Parathyroid adenoma (tissue), 2 donors: ENCODE measurements at regions not wholly inside any gene's neighbourhood (a gene's known extent, or its start where the extent isn't known, plus 50 kb on each side); places are given as distances from the start of the nearest gene placed in this dataset.

Experiments used
- H2AFZ ChIP-seq: fragments of 300-600 bp; sonication (generic); one replicate; pipeline ENCODE4 v1.7.0; 2017; ENCODE audit warnings: antibody characterized with exemption, mild to moderate bottlenecking
- H3K27ac ChIP-seq: fragments of 300-600 bp; sonication (generic); one replicate; pipeline ENCODE4 v1.7.0; 2017
- H3K27me3 ChIP-seq: fragments of 300-600 bp; sonication (generic); one replicate; pipeline ENCODE4 v1.7.0; 2017; ENCODE audit warnings: low read length; ENCODE audit not compliant: control insufficient read depth, insufficient read depth
- H3K36me3 ChIP-seq: fragments of 300-600 bp; sonication (generic); one replicate; pipeline ENCODE4 v1.7.0; 2017; ENCODE audit warnings: low read length; ENCODE audit not compliant: control insufficient read depth, insufficient read depth
- H3K4me1 ChIP-seq: fragments of 300-600 bp; sonication (generic); one replicate; pipeline ENCODE4 v1.7.0; 2017; ENCODE audit warnings: control low read depth
- H3K4me2 ChIP-seq: fragments of 300-600 bp; sonication (generic); one replicate; pipeline ENCODE4 v1.7.0; 2017; ENCODE audit warnings: low read length
- H3K4me3 ChIP-seq: fragments of 300-600 bp; sonication (generic); one replicate; pipeline ENCODE4 v1.7.0; 2017; ENCODE audit warnings: low read depth, low read length
- H3K79me2 ChIP-seq: fragments of 300-600 bp; sonication (generic); one replicate; pipeline ENCODE4 v1.7.0; 2017; ENCODE audit warnings: control low read depth
- H3K9ac ChIP-seq: fragments of 300-600 bp; sonication (generic); one replicate; pipeline ENCODE4 v1.7.0; 2017; ENCODE audit warnings: mild to moderate bottlenecking
- H3K9me3 ChIP-seq: fragments of 300-600 bp; sonication (generic); one replicate; pipeline ENCODE4 v1.7.0; 2017; ENCODE audit warnings: low read length; ENCODE audit not compliant: control insufficient read depth
- TF ChIP-seq, protein P1 (sequence below): fragments of 300-600 bp; sonication (generic); IDR thresholded peaks from one replicate; pipeline ENCODE4 v1.7.0; 2017; ENCODE audit warnings: antibody characterized with exemption, mild to moderate bottlenecking
- donor health status: primary hyperparathyroidism.

DNA sequence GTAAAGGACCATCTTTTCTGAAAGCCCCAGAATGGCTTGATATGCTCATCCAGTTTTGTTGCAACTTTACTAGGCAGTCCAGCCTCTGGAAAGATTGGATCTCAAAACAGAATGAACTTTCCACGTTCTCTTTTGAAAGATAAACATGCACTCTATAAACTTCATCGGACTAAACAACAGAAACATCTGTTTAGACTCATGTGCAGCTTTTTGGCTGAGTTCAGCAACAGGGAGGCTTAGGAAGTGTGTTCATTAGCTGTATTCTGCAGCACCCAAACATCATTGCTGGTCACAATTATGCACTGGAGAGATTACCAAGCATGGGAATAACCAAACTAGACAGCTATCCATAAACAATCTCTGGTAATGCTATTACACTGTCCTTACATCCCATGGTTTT, 180.5 kb downstream of the TENT5A start:
- H3K79me2 ChIP-seq = no peaks in the 10 kb centered on the region
- TF ChIP-seq, protein P1, sequence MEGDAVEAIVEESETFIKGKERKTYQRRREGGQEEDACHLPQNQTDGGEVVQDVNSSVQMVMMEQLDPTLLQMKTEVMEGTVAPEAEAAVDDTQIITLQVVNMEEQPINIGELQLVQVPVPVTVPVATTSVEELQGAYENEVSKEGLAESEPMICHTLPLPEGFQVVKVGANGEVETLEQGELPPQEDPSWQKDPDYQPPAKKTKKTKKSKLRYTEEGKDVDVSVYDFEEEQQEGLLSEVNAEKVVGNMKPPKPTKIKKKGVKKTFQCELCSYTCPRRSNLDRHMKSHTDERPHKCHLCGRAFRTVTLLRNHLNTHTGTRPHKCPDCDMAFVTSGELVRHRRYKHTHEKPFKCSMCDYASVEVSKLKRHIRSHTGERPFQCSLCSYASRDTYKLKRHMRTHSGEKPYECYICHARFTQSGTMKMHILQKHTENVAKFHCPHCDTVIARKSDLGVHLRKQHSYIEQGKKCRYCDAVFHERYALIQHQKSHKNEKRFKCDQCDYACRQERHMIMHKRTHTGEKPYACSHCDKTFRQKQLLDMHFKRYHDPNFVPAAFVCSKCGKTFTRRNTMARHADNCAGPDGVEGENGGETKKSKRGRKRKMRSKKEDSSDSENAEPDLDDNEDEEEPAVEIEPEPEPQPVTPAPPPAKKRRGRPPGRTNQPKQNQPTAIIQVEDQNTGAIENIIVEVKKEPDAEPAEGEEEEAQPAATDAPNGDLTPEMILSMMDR = no peak
- no peak overlapping the region for H3K27ac ChIP-seq
- no peak overlapping the region for H3K9ac ChIP-seq
- no peaks in the 10 kb centered on the region for H3K27me3 ChIP-seq
- H3K4me1 ChIP-seq = no peaks in the 10 kb centered on the region
- H3K36me3 ChIP-seq = no peaks in the 10 kb centered on the region
- no peak overlapping the region for H2AFZ ChIP-seq
- H3K4me2 ChIP-seq = no peak overlapping the region
- no peaks in the 10 kb centered on the region for H3K9me3 ChIP-seq
- no peak overlapping the region for H3K4me3 ChIP-seq

DNA sequence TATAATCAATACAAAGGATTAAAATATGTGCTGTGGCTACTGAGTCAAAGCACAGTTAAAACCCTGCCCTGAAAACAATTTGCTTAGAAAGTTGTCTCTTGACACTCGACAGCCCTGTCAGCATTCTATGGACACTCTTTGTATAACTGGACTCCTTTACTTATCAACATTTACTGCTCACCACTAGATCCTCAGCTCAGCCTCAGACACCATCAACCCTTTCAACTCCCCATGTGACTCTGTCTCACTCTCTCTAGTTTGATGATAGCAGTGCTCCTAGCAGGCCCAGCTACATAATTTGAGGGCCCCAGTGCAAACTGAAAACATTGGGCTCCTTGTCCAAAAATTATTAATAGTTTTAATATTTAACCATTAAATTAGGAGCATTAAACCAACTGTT, 181.8 kb downstream of the TENT5A start:
- no peak overlapping the region for H3K4me3 ChIP-seq
- TF ChIP-seq, protein P1 = no peak
- no peaks in the 10 kb centered on the region for H3K4me1 ChIP-seq
- no peak overlapping the region for H2AFZ ChIP-seq
- no peak overlapping the region for H3K27ac ChIP-seq
- no peaks in the 10 kb centered on the region for H3K79me2 ChIP-seq
- H3K4me2 ChIP-seq = no peak overlapping the region
- no peaks in the 10 kb centered on the region for H3K36me3 ChIP-seq
- H3K9me3 ChIP-seq = no peaks in the 10 kb centered on the region
- H3K27me3 ChIP-seq = no peaks in the 10 kb centered on the region
- H3K9ac ChIP-seq = no peak overlapping the region

DNA sequence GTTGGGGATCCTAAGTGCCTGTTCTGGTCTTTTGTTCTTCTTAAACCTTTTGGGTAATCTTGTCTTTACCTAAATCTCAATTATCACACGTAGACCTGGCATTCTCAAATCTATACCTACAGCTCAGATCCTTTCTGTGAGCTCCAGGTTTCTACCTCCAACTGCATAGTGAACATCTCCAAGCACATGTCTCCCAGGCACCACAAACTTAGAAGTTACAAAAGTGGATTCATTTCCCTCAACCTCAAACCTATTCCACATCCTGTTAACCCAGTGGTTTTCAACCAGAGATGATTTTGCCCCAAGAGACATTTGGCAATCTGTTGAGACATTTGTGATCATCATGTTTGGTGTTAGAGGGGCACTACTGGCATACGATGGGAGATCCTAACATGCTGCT, 183.5 kb downstream of the TENT5A start:
- H3K27ac ChIP-seq = no peak overlapping the region
- no peak overlapping the region for H2AFZ ChIP-seq
- no peaks in the 10 kb centered on the region for H3K4me1 ChIP-seq
- no peak overlapping the region for H3K9ac ChIP-seq
- no peaks in the 10 kb centered on the region for H3K27me3 ChIP-seq
- no peaks in the 10 kb centered on the region for H3K79me2 ChIP-seq
- no peak overlapping the region for H3K4me3 ChIP-seq
- H3K4me2 ChIP-seq = no peak overlapping the region
- H3K9me3 ChIP-seq = no peaks in the 10 kb centered on the region
- TF ChIP-seq, protein P1 = no peak
- no peaks in the 10 kb centered on the region for H3K36me3 ChIP-seq

DNA sequence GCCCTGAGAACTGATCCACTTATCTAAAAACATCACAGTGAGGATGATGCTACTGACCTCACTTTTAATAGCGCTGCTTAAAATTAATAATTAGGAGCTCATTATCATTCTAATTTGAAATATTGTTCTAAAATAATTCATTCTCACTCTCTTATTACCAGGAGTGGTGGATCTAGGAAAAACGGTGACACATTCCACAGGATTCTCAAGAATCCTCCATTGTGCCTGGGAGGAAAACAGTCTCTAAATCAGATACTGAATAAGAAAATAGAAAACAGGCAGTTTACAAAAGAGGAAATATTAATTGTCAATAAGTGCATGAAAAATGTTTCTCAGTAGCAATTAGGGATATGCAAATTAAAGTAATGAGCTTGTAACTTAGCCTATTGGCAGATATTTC, 187.4 kb downstream of the TENT5A start:
- no peaks in the 10 kb centered on the region for H3K36me3 ChIP-seq
- H3K9ac ChIP-seq = no peak overlapping the region
- no peak overlapping the region for H3K27ac ChIP-seq
- no peak overlapping the region for H3K4me3 ChIP-seq
- H3K27me3 ChIP-seq = no peaks in the 10 kb centered on the region
- no peaks in the 10 kb centered on the region for H3K9me3 ChIP-seq
- H3K4me2 ChIP-seq = no peak overlapping the region
- H3K79me2 ChIP-seq = no peaks in the 10 kb centered on the region
- TF ChIP-seq, protein P1 = no peak
- H2AFZ ChIP-seq = no peak overlapping the region
- H3K4me1 ChIP-seq = no peaks in the 10 kb centered on the region

DNA sequence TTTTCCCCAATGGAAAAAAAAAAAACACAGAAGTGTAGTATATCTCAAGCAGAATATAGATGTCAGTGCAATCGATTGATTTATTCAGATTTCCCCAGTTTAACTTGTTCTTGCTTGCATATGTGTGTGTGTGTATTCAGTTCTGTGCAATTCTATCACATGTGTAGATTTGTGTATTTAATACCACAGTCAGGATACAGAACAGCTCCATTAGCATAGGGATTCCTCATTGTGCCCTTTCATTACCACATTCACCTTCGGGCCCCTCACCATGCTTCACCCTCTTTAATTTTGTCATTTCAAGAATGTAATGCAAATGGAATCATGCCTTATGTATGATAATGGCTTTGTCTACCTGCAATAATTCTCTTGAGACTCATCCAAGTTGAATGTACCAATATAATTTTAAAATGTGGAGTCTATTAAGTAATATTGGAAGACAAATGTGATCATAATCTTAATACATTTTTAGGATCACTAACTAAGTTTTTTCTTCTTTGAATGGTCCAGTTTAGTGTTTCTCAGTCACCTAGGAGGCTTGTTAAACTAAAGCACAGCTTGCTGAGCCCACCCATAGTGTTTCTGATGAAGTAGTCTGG, 187.9 kb downstream of the TENT5A start:
- H3K36me3 ChIP-seq = no peaks in the 10 kb centered on the region
- H3K27me3 ChIP-seq = no peaks in the 10 kb centered on the region
- no peak overlapping the region for H3K4me2 ChIP-seq
- H3K4me3 ChIP-seq = no peak overlapping the region
- no peaks in the 10 kb centered on the region for H3K4me1 ChIP-seq
- H2AFZ ChIP-seq = no peak overlapping the region
- H3K9me3 ChIP-seq = no peaks in the 10 kb centered on the region
- H3K27ac ChIP-seq = no peak overlapping the region
- no peaks in the 10 kb centered on the region for H3K79me2 ChIP-seq
- TF ChIP-seq, protein P1 = no peak
- no peak overlapping the region for H3K9ac ChIP-seq
